ENCODE measurements at regions not wholly inside any gene's neighbourhood (a gene's known extent, or its start where the extent isn't known, plus 50 kb on each side); places are given as distances from the start of the nearest gene placed in this dataset.
A peak's percentile ranks its signal among the peaks of the same experiment; 100 is the strongest.

GRCh38 chr7:67731704-67732103, 735.1 kb downstream of the TYW1 start:
- no peak for DNase-seq (ENCODE audit: low read depth in 4 of 4, low spot score in 3 of 4)

- no peak for DNase-seq (ENCODE audit: low read depth in 4 of 4, low spot score in 3 of 4)
Observed at GRCh38 chr7:67732898-67733297, 736.3 kb downstream of the TYW1 start.

GRCh38 chr7:67738145-67738544, 741.5 kb downstream of the TYW1 start:
- DNase-seq (ENCODE audit: low read depth in 4 of 4, low spot score in 3 of 4), result no peak

GRCh38 chr7:67738958-67739357, 742.3 kb downstream of the TYW1 start:
- DNase-seq (ENCODE audit: low read depth in 4 of 4, low spot score in 3 of 4), result no peak

- DNase-seq (ENCODE audit: low read depth in 4 of 4, low spot score in 3 of 4), result no peak
Observed at GRCh38 chr7:67743501-67743900, 746.9 kb downstream of the TYW1 start.

GRCh38 chr7:67752227-67752626, 755.6 kb downstream of the TYW1 start:
- no peak for DNase-seq (ENCODE audit: low read depth in 4 of 4, low spot score in 3 of 4)

- DNase-seq (ENCODE audit: low read depth in 4 of 4, low spot score in 3 of 4), result no peak
Observed at GRCh38 chr7:67753891-67754290, 757.3 kb downstream of the TYW1 start.

GRCh38 chr7:67754651-67755050, 758.0 kb downstream of the TYW1 start:
- no peak for DNase-seq (ENCODE audit: low read depth in 4 of 4, low spot score in 3 of 4)

- DNase-seq (ENCODE audit: low read depth in 4 of 4, low spot score in 3 of 4), result no peak
Observed at GRCh38 chr7:67758551-67758950, 761.9 kb downstream of the TYW1 start.

GRCh38 chr7:67760971-67761370, 764.3 kb downstream of the TYW1 start:
- no peak for DNase-seq (ENCODE audit: low read depth in 4 of 4, low spot score in 3 of 4)

GRCh38 chr7:67762516-67762915, 765.9 kb downstream of the TYW1 start:
- no peak for DNase-seq (ENCODE audit: low read depth in 4 of 4, low spot score in 3 of 4)

GRCh38 chr7:67764289-67764688, 767.7 kb downstream of the TYW1 start:
- DNase-seq (ENCODE audit: low read depth in 4 of 4, low spot score in 3 of 4), result no peak

- DNase-seq (ENCODE audit: low read depth in 4 of 4, low spot score in 3 of 4), result no peak
Observed at GRCh38 chr7:67765481-67766175, 769.0 kb downstream of the TYW1 start.

- DNase-seq (ENCODE audit: low read depth in 4 of 4, low spot score in 3 of 4), result no peak
Observed at GRCh38 chr7:67766906-67767410, 770.3 kb downstream of the TYW1 start.

GRCh38 chr7:67771846-67772605, 775.4 kb downstream of the TYW1 start:
- DNase-seq (ENCODE audit: low read depth in 4 of 4, low spot score in 3 of 4), result no peak

GRCh38 chr7:67773081-67773480, 776.4 kb downstream of the TYW1 start:
- peak in 1 of 4 donors; percentile 39 for DNase-seq (ENCODE audit: low read depth in 4 of 4, low spot score in 3 of 4)

- DNase-seq (ENCODE audit: low read depth in 4 of 4, low spot score in 3 of 4), result no peak
Observed at GRCh38 chr7:67777119-67777518, 780.5 kb downstream of the TYW1 start.

GRCh38 chr7:67781841-67782240, 785.2 kb downstream of the TYW1 start:
- DNase-seq (ENCODE audit: low read depth in 4 of 4, low spot score in 3 of 4), result no peak

GRCh38 chr7:67786021-67786420, 789.4 kb downstream of the TYW1 start:
- DNase-seq (ENCODE audit: low read depth in 4 of 4, low spot score in 3 of 4), result no peak

GRCh38 chr7:67788669-67789068, 792.0 kb downstream of the TYW1 start:
- no peak for DNase-seq (ENCODE audit: low read depth in 4 of 4, low spot score in 3 of 4)

- no peak for DNase-seq (ENCODE audit: low read depth in 4 of 4, low spot score in 3 of 4)
Observed at GRCh38 chr7:67791918-67792317, 795.3 kb downstream of the TYW1 start.

GRCh38 chr7:67794544-67794943, 797.9 kb downstream of the TYW1 start:
- DNase-seq (ENCODE audit: low read depth in 4 of 4, low spot score in 3 of 4), result no peak

Data from left renal pelvis (tissue), 4 donors.